Endodermal cell (in vitro differentiated cells): ENCODE measurements at regions not wholly inside any gene's neighbourhood (a gene's known extent, or its start where the extent isn't known, plus 50 kb on each side); places are given as distances from the start of the nearest gene placed in this dataset.

Experiments used
- DNase-seq: peaks from one replicate; pipeline ENCODE4 v3.0.0-alpha.2; 2017
- H3K27ac ChIP-seq: 2 replicates; pipeline ENCODE4 v1.5.1; 2013; ENCODE audit warnings: mild to moderate bottlenecking, low read depth, low read length, moderate library complexity
- H3K27me3 ChIP-seq: 2 replicates; pipeline ENCODE4 v1.6.1; 2013; ENCODE audit warnings: mild to moderate bottlenecking, low read length, moderate library complexity; ENCODE audit not compliant: insufficient read depth, control insufficient read depth, poor library complexity, severe bottlenecking
- H3K36me3 ChIP-seq: 2 replicates; pipeline ENCODE4 v1.7.0; 2013; ENCODE audit warnings: mild to moderate bottlenecking, low read length, moderate library complexity; ENCODE audit not compliant: control insufficient read depth, insufficient read depth
- H3K4me1 ChIP-seq: one replicate; pipeline ENCODE4 v1.7.0; 2013; ENCODE audit warnings: low read length; ENCODE audit not compliant: control insufficient read depth, insufficient read depth
- H3K4me3 ChIP-seq: 2 replicates; pipeline ENCODE4 v1.5.1; 2013; ENCODE audit warnings: mild to moderate bottlenecking, low read length, moderate library complexity
- H3K9ac ChIP-seq: 2 replicates; pipeline ENCODE4 v1.6.1; 2013; ENCODE audit warnings: mild to moderate bottlenecking, low read length, moderate library complexity; ENCODE audit not compliant: poor library complexity, severe bottlenecking; ENCODE audit errors: extremely low read depth
- H3K9me3 ChIP-seq: 2 replicates; pipeline ENCODE4 v1.6.1; 2013; ENCODE audit warnings: mild to moderate bottlenecking, low read length, moderate library complexity; ENCODE audit not compliant: control insufficient read depth
- H3K27ac Mint-ChIP-seq: 2 replicates; pipeline ENCODE4 v1.8.0; 2020; ENCODE audit warnings: mixed read lengths
- H3K27me3 Mint-ChIP-seq: 2 replicates; pipeline ENCODE4 v1.8.0; 2021; ENCODE audit warnings: mild to moderate bottlenecking, mixed read lengths; ENCODE audit not compliant: insufficient read depth
- H3K36me3 Mint-ChIP-seq: 2 replicates; pipeline ENCODE4 v1.8.0; 2020; ENCODE audit warnings: low read depth, mixed read lengths
- H3K4me1 Mint-ChIP-seq: 2 replicates; pipeline ENCODE4 v1.8.0; 2020; ENCODE audit warnings: mixed read lengths
- H3K4me3 Mint-ChIP-seq: 2 replicates; pipeline ENCODE4 v1.8.0; 2020; ENCODE audit warnings: mild to moderate bottlenecking, moderate library complexity, mixed read lengths
- H3K9me3 Mint-ChIP-seq: 2 replicates; pipeline ENCODE4 v1.8.0; 2020; ENCODE audit warnings: mild to moderate bottlenecking, mixed read lengths
- WGBS, 2 experiments: methylation state at CpG; one replicate each; pipeline versions ENCODE4 v1.1.5 to v1.1.7; 2013; ENCODE audit warnings: missing lambda C conversion rate in 2 of 2, mixed read lengths in 1 of 2; ENCODE audit not compliant: insufficient coverage in 1 of 2, insufficient read length in 1 of 2; 5-methylcytosine and 5-hydroxymethylcytosine counted together
- TF ChIP-seq, protein P1 (sequence below): fragments of 200-600 bp; sonication (generic); conservative IDR thresholded peaks from 2 replicates; pipeline ENCODE4 v1.5.0; 2021; ENCODE audit warnings: antibody characterized with exemption, mild to moderate bottlenecking

GRCh38 chr22:48237466-48238283, 1475.2 kb downstream of the TBC1D22A start:
- H3K27me3 ChIP-seq: no peaks in the 10 kb centered on the region
- H3K4me3 ChIP-seq: no peak overlapping the region
- H3K4me1 Mint-ChIP-seq: peaks cover 32% of the 10 kb centered on the region
- WGBS, 2 experiments: 92 to 93% methylated on average over 17 to 21 of the region's 21 CpGs
- no peak overlapping the region for H3K27ac ChIP-seq
- no peak for DNase-seq
- no peak overlapping the region for H3K9ac ChIP-seq
- H3K9me3 Mint-ChIP-seq: peaks cover 10% of the 10 kb centered on the region
- H3K9me3 ChIP-seq: peaks cover 16% of the 10 kb centered on the region
- H3K4me3 Mint-ChIP-seq: no peak overlapping the region
- no peaks in the 10 kb centered on the region for H3K36me3 Mint-ChIP-seq
- H3K27ac Mint-ChIP-seq: no peak overlapping the region
- H3K36me3 ChIP-seq: no peaks in the 10 kb centered on the region
- peaks cover 2% of the 10 kb centered on the region for H3K27me3 Mint-ChIP-seq
- peaks cover 13% of the 10 kb centered on the region for H3K4me1 ChIP-seq
- TF ChIP-seq, protein P1, sequence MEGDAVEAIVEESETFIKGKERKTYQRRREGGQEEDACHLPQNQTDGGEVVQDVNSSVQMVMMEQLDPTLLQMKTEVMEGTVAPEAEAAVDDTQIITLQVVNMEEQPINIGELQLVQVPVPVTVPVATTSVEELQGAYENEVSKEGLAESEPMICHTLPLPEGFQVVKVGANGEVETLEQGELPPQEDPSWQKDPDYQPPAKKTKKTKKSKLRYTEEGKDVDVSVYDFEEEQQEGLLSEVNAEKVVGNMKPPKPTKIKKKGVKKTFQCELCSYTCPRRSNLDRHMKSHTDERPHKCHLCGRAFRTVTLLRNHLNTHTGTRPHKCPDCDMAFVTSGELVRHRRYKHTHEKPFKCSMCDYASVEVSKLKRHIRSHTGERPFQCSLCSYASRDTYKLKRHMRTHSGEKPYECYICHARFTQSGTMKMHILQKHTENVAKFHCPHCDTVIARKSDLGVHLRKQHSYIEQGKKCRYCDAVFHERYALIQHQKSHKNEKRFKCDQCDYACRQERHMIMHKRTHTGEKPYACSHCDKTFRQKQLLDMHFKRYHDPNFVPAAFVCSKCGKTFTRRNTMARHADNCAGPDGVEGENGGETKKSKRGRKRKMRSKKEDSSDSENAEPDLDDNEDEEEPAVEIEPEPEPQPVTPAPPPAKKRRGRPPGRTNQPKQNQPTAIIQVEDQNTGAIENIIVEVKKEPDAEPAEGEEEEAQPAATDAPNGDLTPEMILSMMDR: no peak

DNA sequence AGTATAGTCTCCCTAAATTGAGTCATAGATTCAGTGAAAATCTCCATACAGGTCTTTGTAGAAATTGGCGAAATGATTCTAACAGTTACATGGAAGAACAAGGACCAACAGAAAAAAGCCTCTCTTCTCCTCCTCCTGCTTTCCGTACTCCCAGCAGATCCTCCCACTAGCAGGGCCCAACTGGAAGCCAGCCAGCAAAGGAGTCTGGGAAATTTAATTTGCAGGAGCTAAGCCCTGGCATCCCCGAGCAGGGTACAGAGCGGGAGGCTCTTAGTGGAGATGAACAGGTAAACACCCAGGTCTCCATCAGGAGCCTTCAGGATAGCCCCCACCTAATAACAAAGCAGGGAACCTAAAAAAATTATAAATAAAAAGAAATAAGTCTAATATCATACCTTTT, 1473.8 kb downstream of the TBC1D22A start:
- Mint-ChIP-seq H3K27ac (no peak overlapping the region), H3K4me1 (peaks cover 27% of the 10 kb centered on the region), H3K4me3 (no peak overlapping the region), H3K27me3 (peaks cover 2% of the 10 kb centered on the region), H3K36me3 (no peaks in the 10 kb centered on the region), H3K9me3 (peaks cover 22% of the 10 kb centered on the region)
- no peak for DNase-seq
- H3K4me3 ChIP-seq: no peak overlapping the region
- no peak overlapping the region for H3K27ac ChIP-seq
- no peaks in the 10 kb centered on the region for H3K36me3 ChIP-seq
- WGBS, 2 experiments: 82 to 89% methylated on average over 1 to 4 of the region's 4 CpGs
- H3K27me3 ChIP-seq: no peaks in the 10 kb centered on the region
- peaks cover 13% of the 10 kb centered on the region for H3K4me1 ChIP-seq
- H3K9ac ChIP-seq: no peak overlapping the region
- H3K9me3 ChIP-seq: peaks cover 29% of the 10 kb centered on the region
- TF ChIP-seq, protein P1: no peak

DNA sequence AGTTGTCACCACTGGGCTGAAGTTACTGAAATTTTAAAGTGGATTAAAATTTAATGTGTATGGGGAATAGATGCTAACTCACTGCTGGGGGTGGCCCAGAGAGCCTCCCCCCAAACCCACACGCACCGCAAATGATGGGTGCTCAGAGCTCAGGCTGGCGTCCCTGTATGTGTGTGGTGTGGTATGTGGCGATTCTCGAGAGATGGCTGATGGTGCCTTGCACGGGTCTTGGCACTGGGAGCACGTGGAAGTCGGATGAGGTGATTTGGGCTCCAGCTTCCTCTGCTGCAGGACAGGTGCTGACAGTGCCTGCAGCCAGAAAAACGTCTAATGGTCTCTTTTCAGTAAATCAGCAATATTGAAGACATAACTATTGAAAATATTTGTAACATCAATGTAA, 1473.3 kb downstream of the TBC1D22A start:
- Histone ChIP-seq H3K4me1 (peaks cover 13% of the 10 kb centered on the region), H3K36me3 (no peaks in the 10 kb centered on the region), H3K27ac (no peak overlapping the region), H3K27me3 (no peaks in the 10 kb centered on the region), H3K4me3 (no peak overlapping the region), H3K9ac (no peak overlapping the region), H3K9me3 (peaks cover 29% of the 10 kb centered on the region)
- Mint-ChIP-seq H3K27ac (no peak overlapping the region), H3K4me1 (peaks cover 21% of the 10 kb centered on the region), H3K4me3 (no peak overlapping the region), H3K36me3 (no peaks in the 10 kb centered on the region), H3K27me3 (peaks cover 2% of the 10 kb centered on the region), H3K9me3 (peaks cover 26% of the 10 kb centered on the region)
- TF ChIP-seq, protein P1: no peak
- 94 to 97% methylated on average over 6 to 9 of the region's 9 CpGs for WGBS, 2 experiments
- no peak for DNase-seq
